ENCODE measurements at regions not wholly inside any gene's neighbourhood (a gene's known extent, or its start where the extent isn't known, plus 50 kb on each side); places are given as distances from the start of the nearest gene placed in this dataset.

GRCh38 chr18:22698711-22699110 lies 234.4 kb upstream of the RBBP8 start:
- no TSS peak for BruUV-seq (replicated peaks)
- RAD21 ChIA-PET (ENCODE audit: unreplicated experiment) = no interaction called here
- no peaks in the 10 kb centered on the region for H3K9me3 ChIP-seq (replicated peaks; ENCODE audit: control insufficient read depth, insufficient read depth, low read length)
- H3K4me3 ChIP-seq = no peak overlapping the region
- DNase-seq (ENCODE audit: low read depth, low spot score) (no peak), FAIRE-seq (no peak), ATAC-seq (no peak)
- CTCF ChIA-PET = no interaction called here
- SMC1A ChIA-PET (ENCODE audit: uncharacterized antibody, unreplicated experiment) = interaction anchor here (1.6 kb wide), 1 partner anchor 25 kb away, joined by 3 read pairs; no protein-coding TSS in a partner anchor
- intact Hi-C loops (cut with micrococcal nuclease; ENCODE audit: unreplicated experiment) = no loop called here
- H3K27me3 ChIP-seq (replicated peaks in 1 of 2; ENCODE audit: control insufficient read depth in 2 of 2, insufficient read depth in 2 of 2, low read length in 1 of 2) = no peaks in the 10 kb centered on the region
- no peaks in the 10 kb centered on the region for H3K4me1 ChIP-seq (ENCODE audit: control insufficient read depth, insufficient read depth, low read length)
- no peaks in the 10 kb centered on the region for H3K36me3 ChIP-seq (ENCODE audit: control insufficient read depth in 2 of 2, insufficient read depth in 2 of 2, low read length in 1 of 2)
- H4K20me1 ChIP-seq (ENCODE audit: control insufficient read depth, insufficient read depth) = no peaks in the 10 kb centered on the region
- no peak overlapping the region for H3K4me2 ChIP-seq (ENCODE audit: control insufficient read depth, insufficient read depth)
- no peak overlapping the region for H3K9ac ChIP-seq (ENCODE audit: control insufficient read depth, insufficient read depth, low read length)
- POLR2A ChIA-PET = no interaction called here
- no peak overlapping the region for H2AFZ ChIP-seq (ENCODE audit: control insufficient read depth, low read depth, low read length)
- H3K27ac ChIP-seq (ENCODE audit: control insufficient read depth, insufficient read depth) = no peak overlapping the region
- 31% methylated on average over 1 of the region's 1 CpG for WGBS (ENCODE audit: insufficient coverage, insufficient replicate concordance, low lambda C conversion rate, missing lambda C conversion rate)
- in situ Hi-C loops (cut with MboI) = no loop called here
- no peak for TF ChIP-seq NR2F1 (conservative IDR thresholded peaks at IDR 0.05)
- TF ChIP-seq, protein P1, sequence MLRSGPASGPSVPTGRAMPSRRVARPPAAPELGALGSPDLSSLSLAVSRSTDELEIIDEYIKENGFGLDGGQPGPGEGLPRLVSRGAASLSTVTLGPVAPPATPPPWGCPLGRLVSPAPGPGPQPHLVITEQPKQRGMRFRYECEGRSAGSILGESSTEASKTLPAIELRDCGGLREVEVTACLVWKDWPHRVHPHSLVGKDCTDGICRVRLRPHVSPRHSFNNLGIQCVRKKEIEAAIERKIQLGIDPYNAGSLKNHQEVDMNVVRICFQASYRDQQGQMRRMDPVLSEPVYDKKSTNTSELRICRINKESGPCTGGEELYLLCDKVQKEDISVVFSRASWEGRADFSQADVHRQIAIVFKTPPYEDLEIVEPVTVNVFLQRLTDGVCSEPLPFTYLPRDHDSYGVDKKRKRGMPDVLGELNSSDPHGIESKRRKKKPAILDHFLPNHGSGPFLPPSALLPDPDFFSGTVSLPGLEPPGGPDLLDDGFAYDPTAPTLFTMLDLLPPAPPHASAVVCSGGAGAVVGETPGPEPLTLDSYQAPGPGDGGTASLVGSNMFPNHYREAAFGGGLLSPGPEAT (IDR thresholded peaks at IDR 0.05; ENCODE audit: low read depth) = no peak
- no peak for TF ChIP-seq REST (IDR thresholded peaks at IDR 0.05; ENCODE audit: low read depth, low read length)
- TF ChIP-seq CHD2 (IDR thresholded peaks at IDR 0.05; ENCODE audit: borderline replicate concordance, low read depth, low read length) = no peak
- no peak for TF ChIP-seq CREM (IDR thresholded peaks at IDR 0.05; ENCODE audit: low read depth)
- no peak for TF ChIP-seq MEF2B (IDR thresholded peaks at IDR 0.05; ENCODE audit: partially characterized antibody, poor library complexity, severe bottlenecking)
- TF ChIP-seq ZNF592 (IDR thresholded peaks at IDR 0.05) = no peak
- no peak for TF ChIP-seq IKZF1 (conservative IDR thresholded peaks at IDR 0.05)
- H3K79me2 ChIP-seq (ENCODE audit: control insufficient read depth, insufficient read depth, low read length) = no peaks in the 10 kb centered on the region

Data from GM12878 (cell line).